Renal pelvis (tissue), 1 donor: ENCODE measurements at regions not wholly inside any gene's neighbourhood (a gene's known extent, or its start where the extent isn't known, plus 50 kb on each side); places are given as distances from the start of the nearest gene placed in this dataset.
"Not testable (repeated sequence)": the region's sequence is repeated elsewhere in the genome, so short reads cannot be mapped to it uniquely, and the experiment has no call there.

Experiments used
- DNase-seq: peaks from one replicate; pipeline ENCODE4 v3.0.0-alpha.2; 2013

DNA sequence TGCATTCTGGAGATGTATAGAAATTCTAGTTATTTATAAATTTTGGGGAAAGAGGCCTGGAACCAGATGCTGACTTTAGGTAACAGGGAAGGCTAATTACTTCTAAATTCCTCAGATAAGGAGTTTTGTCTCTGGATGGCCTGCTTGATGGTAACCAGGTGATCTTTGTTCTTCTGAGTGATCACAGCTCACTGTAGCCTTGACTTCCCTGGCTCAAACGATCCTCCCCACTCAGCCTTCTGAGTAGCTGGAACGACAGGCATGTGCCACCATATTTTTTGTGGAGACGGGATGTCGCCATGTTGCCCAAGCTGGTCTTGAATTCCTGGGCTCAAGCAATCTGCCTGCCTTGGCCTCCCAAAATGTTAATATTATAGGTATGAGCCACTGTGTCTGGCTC lies 54.4 kb upstream of the MSH6 start:
- no peak for DNase-seq

DNA sequence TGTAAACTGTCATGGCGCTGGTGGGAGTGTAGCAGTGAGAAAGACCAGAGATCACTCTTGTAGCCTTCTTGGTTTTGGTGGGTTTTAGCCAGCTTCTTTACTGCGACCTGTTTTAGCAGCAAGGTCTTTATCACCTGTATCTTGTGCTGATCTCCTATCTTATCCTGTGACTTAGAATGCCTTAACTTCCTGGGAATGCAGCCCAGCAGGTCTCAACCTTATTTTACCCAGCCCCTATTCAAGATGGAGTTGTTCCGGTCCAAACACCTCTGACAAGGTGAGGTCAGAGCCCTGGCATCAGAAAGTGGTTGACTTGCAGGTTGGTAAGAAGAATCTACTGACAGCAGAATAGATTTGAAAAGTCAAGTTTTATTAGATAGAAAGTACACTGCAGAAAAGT lies 55.0 kb upstream of the MSH6 start:
- DNase-seq, result no peak

DNA sequence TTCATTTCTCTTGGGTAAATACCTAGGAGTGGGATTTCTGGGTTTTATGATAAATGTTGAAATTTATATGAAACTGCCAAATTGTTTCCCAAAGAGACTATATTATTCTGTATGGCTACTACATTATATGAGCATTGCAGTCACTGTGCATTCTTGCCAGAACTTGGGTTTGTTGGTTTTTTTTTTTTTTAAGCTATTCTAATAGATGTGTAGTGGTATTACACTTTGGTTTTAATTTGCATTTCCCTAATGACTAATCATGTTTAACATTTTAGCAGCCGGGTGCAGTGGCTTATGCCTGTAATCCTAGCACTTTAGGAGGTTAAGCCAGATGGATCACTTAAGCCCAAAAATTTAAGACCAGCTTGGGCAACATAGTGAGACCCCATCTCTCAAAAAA lies 56.0 kb upstream of the MSH6 start:
- not testable (repeated sequence) for DNase-seq

DNA sequence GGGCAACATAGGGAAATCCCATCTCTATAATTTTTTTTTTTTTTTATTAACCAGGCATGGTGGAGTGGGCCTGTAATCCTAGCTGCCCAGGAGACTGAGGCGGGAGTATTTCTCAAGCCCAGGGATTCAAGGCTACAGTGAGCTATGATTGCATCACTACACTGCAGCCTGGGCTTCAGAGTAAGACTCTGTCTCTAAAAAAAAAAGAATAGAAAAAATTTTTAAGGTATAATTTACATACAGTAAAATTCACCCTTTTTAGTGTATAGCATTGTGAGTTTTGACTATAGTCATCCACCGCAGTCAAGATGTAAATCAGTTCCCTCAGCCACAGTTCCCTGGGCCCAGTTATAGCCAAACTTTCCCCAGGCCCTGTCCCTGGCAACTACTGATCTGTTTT lies 57.1 kb upstream of the MSH6 start:
- no peak for DNase-seq

DNA sequence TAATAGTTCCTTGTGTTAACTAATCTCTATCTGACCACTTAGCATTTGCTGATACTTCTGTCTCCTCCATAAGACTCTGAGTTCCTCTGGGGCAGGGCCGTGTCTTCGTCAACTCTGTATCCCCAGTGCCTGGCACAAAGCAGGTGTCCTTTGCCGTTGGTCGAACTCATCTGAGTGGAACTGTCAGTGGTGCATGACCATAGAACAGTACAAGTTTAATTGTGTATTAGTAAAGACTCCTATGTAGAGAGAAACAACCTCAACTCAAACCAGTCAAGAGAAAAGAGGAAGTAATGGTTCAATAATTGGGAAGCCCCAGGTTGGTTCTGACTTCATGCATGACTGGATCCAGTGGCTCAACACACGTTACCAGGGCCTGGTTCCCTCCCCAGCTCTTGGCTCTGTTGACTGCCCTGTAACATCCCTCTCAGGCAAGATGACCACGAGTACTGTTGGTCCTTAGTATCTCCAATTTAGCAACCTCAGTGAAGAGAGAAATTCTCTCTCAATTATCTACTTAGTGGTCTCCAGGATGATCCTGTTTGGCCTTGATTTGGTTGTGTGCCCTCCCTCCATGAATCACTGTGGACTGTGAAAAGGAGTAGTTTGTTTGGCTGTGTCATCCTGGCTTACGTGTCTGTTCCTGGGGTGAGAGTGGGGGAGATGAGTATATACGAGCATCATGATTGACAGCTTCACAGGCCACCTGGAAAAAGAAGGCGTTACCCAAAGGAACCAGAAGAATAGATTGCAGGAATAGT lies 58.5 kb upstream of the MSH6 start:
- no peak for DNase-seq

DNA sequence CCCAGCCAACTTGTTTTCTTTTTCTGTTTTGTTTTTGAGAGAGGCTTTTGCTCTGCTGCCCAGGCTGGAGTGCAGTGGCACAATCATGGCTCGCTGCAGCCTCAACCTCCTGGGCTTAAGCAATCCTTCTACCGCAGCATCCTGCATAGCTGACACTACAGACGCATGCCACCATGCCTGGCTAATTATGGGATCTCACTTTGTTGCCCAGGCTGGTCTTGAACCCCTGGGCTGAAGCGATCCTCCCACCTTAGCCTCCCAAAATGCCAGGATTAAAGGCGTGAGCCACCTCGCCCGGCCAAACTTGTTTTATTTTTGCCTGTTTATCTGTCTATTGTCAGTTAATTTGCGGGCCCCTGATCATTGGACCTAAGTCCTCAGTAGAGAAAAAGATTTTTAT lies 61.6 kb upstream of the MSH6 start:
- DNase-seq, result no peak

DNA sequence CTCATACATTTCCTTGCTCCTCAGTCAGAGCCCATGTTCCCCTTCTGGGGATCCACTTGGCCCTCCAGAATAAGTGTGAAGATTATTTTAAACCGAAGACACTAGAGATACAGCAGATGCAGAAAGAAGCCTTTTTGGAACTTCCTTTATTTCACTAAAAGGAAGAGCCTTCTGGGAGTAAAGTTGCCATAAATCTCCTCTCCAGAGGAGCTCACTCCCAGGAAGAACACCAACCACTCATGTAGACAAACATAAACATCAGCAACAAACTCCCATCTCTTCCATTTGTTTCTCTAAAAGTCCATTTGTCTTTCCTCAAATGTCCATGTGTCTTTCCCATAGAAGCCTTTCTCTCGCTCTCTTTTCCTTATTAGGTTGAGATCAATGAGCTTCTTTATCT lies 62.4 kb upstream of the MSH6 start:
- DNase-seq, result peak; percentile 19

DNA sequence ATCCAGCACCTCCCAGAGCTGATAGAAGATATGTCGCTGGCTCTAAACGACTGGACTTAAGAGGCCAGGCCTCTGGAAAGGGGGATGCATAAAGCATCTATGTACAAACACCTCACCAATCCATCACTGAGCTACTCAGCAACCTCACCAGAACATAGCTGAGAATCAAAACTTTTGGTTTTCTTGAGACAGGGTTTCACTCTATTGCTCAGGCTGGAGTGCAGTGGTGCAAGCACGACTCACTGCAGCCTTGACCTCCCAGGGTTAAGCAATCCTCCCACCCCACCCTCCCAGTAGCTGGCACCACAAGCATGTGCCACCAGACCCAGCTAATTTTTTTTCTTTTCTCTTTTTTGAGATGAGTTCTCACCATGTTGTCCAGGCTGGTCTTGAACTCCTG lies 62.9 kb upstream of the MSH6 start:
- no peak for DNase-seq

DNA sequence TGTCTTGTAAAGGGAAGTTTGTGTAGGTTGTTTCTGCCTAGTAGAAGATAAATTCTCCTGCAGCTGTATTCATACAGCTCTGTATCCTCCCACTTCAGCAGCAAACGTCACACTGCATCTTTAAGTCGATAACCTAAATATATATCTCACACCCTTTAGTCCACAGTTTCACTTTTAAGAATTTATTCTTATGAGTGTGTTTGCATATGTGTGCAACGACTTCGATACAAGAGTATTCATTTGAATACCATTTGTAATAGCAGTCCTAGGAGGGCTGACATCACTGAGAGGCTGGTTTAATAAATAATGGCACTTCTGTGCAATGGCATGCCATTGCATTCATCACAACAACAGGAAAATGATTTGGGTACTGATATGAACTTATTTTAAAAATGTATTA lies 63.8 kb upstream of the MSH6 start:
- DNase-seq, result no peak

DNA sequence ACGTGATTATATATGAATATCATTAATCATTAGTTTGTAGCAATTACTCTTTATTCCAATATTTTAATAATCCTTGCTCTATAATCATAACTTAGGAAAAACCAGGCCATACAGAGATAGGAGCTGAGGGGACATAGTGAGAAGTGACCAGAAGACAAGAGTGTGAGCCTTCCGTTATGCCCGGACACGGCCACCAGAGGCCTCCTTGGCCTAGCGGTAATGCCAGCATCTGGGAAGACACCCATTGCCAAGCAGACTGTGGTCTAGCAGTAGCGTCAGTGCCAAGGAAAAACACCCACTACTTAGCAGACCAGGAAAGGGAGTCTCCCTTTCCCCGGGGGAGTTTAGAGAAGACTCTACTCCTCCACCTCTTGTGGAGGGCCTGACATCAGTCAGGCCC lies 66.6 kb upstream of the MSH6 start:
- DNase-seq, result not testable (repeated sequence)

DNA sequence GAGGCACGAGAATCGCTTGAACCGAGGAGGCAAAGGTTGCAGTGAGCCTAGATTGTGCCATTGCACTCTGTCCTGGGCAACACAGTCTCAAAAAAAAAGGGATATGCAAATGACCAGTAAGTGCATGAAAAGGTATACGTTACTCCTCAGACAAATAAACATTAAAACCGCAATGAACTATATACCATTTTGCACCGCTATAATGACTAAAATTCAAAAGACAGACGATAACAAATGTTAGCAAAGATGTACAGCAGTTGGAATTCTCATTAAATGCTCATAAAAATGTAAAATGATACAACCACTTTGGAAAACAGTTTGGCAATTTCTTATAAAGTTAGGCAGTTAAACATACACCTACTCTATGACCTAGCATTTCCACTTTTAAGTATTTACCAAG lies 67.4 kb upstream of the MSH6 start:
- no peak for DNase-seq

DNA sequence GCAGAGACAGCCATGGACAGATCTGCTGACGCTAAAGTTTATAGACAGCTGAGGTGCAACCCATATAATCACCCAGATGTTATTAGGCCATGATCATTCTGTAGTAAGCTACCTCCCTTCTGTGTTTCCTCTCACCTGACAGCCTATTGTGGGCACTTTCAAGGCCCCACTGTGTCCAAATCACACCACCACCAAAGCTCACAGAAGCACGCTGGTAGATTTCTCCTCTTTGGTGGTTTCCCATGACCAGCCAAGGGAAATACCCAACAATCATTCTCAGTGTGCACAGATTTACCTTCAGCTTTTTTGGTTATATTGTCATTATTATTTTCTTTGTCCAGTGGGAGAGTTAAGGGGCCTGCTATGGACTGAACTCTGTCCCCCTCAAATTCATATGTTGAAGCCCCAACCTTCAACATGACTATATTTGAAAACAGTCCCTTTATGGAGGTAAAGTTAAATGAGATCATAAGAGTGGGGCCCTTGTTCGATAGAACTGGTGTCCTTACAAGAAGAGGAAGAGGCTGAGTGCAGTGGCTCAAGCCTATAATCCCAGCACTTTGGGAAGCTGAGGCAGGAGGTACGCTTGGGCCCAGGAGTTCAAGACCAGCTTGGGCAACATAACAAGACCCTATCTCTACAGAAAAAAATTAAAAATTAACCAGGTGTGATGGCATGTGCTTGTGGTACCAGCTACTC lies 74.0 kb upstream of the MSH6 start:
- no peak for DNase-seq

DNA sequence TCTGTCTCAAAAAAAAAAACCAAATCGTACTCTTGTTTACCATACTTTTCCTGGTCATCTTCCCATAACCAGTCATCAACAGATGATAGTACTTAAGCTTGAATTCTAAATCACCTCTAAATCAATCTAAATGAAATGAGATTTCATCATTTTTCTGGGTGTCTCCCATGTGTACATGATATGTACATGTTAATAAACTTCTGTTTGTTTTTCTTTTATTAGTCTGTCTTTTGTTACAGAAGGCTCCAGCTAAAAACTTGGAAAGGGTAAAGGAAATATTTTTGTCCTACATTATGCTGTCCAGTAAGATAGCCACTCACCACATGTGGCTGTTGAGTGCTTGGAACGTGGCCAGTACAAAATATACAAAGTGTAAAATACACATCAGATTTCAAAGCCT lies 78.7 kb upstream of the MSH6 start:
- no peak for DNase-seq

DNA sequence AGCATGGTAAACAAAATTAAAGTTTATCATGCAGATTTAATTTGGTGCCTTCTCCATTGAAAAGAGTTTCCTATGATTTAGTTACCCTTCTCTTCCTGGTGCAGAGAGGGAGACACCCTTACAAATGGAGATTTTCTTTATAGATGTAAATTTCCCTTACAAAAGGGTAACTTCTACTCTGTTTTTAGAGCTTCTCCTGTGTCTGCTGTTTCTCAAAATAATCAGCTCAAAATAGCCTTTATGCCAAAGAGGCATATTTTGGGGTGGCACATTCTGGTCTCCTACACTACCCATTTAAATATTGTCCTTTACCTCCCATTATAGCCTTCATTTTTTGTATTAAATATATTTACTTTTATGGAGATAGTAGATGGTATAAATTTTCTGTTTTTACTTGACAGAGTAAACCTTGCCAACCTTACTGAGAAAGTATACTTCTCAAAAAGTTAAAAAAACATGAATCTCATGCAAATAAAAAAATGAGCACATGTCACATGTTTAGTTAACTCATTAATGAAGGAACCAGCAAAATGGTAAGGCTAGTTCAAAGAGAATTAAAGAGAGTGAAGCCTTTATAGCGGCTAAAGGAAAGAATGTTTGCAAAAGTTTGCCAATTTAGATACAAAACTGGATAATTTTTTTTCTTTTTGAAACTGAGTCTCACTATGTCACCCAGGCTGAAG lies 83.3 kb upstream of the MSH6 start:
- DNase-seq, result no peak

DNA sequence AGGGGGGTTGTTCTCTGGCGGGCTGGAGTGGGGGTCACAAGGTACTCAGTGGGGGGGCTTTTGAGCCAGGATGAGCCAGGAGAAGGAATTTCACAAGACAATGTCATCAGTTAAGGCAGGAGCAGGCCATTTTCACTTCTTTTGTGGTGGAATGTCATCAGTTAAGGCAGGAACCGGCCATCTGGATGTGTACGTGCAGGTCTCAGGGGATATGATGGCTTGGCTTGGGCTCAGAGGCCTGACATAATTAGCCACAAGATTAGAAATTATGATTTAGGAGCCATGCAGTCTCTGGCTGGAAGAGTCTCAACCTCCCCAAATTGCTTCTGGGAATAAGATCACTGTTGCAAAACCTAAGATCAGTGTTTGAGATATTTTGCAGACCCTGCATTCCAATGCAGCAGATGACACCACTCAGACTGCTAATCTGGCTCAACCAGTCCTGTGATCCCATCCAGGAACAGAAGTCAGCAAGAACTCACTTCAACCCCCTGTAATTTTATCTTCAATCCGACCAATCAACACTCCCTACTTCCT lies 84.4 kb upstream of the MSH6 start:
- DNase-seq, result not testable (repeated sequence)

DNA sequence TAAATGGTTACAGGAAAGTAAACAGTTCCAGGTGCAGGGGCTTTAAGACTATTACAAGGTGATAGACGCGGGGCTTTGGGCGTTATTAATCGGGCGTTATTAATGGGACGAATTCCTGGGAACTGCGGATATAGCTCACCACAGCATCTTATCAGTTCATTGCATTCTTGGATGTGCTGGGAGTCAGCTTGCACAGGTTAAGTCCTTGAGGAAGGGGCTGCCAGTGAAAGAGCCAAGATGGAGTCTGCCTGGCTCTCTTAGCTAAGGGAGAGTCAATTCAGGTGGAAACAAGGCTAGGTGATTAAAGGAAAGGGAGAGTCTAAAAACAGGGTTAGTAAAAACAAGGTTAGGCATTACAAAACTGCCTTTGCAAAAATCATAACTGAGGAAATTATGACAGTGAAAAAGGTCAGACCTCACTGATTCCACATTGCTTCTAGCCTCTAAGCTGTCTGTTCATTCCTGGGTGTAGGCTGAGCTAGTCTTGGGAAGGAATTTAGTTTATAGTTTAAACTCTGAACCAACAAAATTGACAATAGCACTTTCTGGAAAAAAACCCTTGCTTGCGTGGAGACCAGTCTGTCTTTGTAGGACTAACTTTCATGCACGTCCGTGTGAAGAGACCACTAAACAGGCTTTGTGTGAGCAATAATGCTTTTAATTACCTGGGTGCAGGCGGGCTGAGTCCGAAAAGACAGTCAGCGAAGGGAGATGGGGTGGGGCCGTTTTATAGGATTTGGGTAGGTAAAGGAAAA lies 85.1 kb upstream of the MSH6 start:
- not testable (repeated sequence) for DNase-seq

DNA sequence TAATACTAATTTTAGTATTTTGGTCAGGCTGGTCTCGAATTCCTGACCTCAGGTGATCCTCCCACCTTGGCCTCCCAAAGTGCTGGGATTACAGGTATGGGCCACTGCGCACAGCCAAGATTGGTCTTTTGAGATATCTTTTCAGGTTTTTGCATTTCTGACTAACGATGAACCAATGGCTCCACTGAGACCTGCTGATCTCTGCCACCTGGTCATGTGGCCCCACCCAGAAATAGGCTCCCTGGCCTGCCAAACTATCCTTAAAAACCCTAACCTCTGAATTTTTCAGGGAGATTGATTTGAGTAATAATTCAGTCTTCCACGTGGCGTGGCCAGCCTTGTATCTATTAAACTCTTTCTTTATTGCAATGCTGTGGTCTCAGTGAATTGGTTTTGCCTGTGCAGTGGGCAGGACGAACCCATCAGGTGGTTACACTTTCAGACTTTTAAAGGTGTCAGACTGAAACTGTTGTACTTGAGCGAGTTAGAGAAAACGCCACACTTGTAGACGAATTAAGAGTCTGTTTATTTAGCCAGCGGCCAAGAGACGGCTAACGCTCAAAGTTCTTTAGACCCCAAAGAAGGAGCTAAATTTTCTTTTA lies 85.8 kb upstream of the MSH6 start:
- DNase-seq, result no peak

DNA sequence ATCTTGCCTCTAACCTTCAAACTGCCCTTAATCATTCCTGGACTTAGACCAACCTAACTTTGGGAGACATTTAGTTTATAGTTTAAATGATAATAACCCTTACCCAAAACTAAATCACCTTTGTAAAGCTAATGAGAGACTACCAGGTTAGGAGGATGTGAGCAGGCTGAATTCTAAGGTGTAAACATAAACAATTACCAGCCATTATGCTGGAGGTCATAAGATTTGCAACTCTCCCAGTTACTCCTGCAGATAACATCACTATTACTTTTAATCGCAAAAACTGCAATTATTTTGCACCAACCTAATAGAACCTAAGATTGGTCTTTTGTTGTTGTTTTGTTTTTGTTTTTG lies 86.5 kb upstream of the MSH6 start:
- DNase-seq, result no peak

DNA sequence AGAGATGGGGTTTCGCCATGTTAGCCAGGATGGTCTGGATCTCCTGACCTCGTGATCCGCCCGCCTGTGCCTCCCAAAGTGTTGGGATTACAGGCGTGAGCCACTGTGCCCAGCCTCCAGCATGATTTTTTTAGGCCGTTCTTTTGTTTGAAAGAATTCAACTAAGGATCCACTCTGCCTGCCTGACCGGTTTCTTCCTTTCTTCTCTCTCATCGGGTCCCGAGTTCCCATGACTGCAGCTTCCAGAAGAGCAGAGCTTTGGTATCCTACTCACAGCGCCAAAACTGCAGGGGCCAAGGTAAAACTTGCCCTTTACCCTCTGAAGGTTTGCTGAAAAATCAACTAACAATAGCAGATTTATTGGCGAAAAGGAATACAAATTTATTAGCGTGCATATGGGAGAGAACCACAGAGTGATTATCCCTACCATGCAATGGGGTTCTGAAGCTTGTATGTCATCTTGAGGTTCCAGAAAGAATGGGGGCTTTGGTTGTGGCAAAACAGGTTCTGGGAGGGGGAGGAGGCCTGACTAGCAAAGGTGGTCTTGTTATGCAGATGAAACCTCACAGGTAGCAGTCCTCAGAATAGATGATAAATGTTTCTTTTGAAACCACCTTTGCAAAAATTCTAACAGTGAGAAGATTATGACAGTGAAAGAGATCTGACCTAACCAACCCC lies 87.0 kb upstream of the MSH6 start:
- no peak for DNase-seq

DNA sequence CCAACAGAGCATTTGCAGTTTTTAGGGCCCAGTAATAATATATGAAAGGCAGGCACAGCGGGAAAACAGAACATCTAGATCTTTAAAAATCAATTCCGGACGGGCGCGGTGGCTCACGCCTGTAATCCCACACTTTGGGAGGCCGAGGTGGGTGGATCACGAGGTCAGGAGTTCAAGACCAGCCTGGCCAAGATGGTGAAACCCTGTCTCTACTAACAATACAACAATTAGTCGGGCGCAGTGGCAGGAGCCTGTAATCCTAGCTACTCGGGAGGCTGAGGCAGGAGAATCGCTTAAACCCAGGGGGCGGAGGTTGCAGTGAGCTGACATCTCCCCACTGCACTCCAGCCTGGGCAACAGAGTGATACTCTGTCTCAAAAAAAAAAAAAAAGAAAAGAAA lies 88.5 kb upstream of the MSH6 start:
- DNase-seq, result not testable (repeated sequence)

DNA sequence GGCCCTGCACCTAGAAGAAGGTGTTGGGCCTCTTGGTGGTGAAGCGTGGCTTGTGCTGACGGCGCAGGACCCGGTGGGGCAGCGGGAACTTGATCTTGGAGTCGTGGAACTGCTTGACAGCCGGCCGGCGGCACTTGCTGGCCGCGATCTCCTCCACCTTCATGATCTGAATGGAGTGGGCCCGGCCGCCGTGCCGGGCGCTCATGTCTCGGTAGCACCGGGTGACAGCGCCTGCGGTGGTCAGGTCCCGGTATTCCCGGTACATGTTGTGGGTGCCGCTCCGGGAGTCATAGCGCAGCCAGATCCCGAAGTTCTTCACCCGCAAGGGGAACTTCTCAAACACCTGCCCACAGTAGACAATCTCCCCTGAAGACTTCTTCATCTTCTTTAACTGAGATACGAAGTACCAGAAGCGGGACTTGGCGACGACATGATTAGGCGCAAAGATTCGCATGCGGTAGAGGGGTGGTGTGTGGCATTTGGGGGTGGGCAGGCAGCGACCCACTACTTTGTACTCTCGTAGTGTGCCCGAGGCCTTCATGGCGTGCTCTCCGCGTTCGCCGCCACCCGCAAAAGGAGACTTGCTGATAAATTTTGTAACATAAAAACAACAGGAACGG lies 92.1 kb upstream of the MSH6 start:
- DNase-seq, result not testable (repeated sequence)
